ENCODE measurements at regions not wholly inside any gene's neighbourhood (a gene's known extent, or its start where the extent isn't known, plus 50 kb on each side); places are given as distances from the start of the nearest gene placed in this dataset.

DNA sequence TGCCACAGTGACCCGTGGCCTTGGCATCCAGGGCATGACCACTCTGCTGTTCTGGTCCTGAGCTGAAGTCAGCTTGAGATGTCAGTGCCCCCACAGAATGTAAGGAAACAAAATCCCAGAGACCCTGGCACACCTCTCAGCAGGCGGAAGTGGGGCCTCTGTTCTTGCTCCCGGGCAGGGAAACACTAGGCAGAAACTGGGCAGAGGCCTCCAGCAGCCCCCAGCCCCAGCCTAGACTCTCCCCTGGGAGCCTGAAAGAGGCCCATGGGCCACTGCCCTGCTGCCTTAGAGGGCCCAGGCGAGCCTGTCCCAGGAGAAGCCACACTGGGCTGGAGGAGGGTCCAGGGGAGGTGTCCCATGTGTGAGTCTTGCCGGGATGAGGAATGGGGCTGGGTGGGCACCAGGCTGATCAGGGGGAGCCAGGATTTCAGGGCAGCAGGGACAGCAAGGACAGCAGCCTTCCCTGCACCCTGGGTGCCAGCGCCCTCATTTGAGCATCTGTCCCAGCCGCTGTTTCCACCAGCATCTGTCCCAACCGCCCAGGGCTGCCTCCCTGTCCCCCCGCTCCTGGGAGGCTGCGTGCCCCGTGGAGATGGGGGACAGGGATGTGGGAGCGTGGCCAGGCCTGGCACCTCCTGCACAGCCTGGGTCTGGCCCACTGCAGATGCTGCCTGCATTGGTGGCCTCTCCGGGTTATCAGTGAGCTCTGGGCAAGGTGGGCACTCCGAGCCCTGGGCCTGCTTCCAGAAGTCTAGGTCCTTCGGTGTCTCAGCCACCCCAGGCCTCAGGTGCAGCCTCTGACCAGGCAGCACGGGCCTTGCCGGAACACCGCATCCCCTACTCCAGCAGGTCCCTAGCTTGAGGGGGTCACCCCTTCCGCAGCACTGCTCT lies 1072.4 kb downstream of the BRD1 start:
- H3K4me3 ChIP-seq (ENCODE audit: low read length), result no peak overlapping the region
- Mint-ChIP-seq H3K36me3 (no peaks in the 10 kb centered on the region), H3K27ac (no peak overlapping the region), H3K9me3 (no peaks in the 10 kb centered on the region), H3K27me3 (ENCODE audit: low read depth in 2 of 2) (peaks cover 2 to 3% of the 10 kb centered on the region in 2 donors), H3K4me1 (no peaks in the 10 kb centered on the region), H3K4me3 (no peak overlapping the region)
- no peaks in the 10 kb centered on the region for H3K4me1 ChIP-seq (ENCODE audit: control insufficient read depth, insufficient read depth, low read length)
- no peaks in the 10 kb centered on the region for H3K9me3 ChIP-seq (ENCODE audit: control insufficient read depth, insufficient read depth, low read length)
- TF ChIP-seq, protein P1, sequence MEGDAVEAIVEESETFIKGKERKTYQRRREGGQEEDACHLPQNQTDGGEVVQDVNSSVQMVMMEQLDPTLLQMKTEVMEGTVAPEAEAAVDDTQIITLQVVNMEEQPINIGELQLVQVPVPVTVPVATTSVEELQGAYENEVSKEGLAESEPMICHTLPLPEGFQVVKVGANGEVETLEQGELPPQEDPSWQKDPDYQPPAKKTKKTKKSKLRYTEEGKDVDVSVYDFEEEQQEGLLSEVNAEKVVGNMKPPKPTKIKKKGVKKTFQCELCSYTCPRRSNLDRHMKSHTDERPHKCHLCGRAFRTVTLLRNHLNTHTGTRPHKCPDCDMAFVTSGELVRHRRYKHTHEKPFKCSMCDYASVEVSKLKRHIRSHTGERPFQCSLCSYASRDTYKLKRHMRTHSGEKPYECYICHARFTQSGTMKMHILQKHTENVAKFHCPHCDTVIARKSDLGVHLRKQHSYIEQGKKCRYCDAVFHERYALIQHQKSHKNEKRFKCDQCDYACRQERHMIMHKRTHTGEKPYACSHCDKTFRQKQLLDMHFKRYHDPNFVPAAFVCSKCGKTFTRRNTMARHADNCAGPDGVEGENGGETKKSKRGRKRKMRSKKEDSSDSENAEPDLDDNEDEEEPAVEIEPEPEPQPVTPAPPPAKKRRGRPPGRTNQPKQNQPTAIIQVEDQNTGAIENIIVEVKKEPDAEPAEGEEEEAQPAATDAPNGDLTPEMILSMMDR (IDR thresholded peaks at IDR 0.05), result no peak
- no peaks in the 10 kb centered on the region for H3K27me3 ChIP-seq (ENCODE audit: control insufficient read depth, insufficient read depth, low read length)
- no peak for DNase-seq
- H3K36me3 ChIP-seq (ENCODE audit: control insufficient read depth, insufficient read depth, low read length), result no peaks in the 10 kb centered on the region
- H3K27ac ChIP-seq (ENCODE audit: low read length), result no peak overlapping the region
- intact Hi-C loops (cut with micrococcal nuclease), result no loop called here
- WGBS (ENCODE audit: insufficient coverage), result 90% methylated on average over 19 of the region's 19 CpGs
- ATAC-seq, result no peak

GRCh38 chr22:48754611-48755058 lies 1073.0 kb downstream of the BRD1 start:
- ATAC-seq (no peak), DNase-seq (no peak)
- 89% methylated on average over 7 of the region's 10 CpGs for WGBS (ENCODE audit: insufficient coverage)

DNA sequence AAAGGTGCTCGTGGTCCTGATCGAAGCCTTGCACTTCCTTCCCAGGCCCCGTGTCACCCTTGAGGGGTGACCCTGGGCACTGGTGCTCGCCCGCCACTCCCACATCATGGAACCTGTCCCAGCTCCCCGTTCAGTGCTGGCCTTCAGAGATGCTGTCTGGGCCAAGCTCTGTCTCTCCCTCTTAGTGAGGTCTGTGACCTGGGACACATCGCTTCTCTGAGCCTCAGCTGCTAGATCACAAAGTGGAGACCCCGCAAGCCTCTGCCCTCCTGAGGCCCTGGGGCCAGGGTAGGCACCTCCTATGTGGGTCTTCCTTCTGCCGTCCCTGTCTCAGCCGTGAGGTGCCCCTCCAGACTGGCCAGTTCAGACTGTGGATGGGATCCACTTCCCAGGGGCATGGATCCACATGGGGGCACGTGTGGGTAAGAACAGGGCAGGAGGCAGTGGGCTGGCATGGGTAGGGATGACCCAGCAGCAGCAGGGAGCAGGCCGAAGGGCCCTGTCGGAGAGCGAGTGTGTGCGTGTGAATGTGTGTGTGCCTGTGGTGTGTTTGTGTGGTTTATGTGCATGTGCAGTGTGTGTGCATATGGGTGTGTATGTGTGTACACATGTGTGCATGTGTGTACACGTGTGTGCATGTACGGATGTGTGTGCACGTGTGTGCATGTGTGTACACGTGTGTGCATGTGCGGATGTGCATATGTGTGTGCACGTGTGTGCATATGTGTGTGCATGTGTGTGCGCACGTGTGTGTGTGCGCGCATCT lies 1073.7 kb downstream of the BRD1 start:
- H3K36me3 Mint-ChIP-seq, result no peaks in the 10 kb centered on the region
- no peak overlapping the region for H3K4me3 Mint-ChIP-seq
- Histone ChIP-seq H3K9me3 (ENCODE audit: control insufficient read depth, insufficient read depth, low read length) (no peaks in the 10 kb centered on the region), H3K4me1 (ENCODE audit: control insufficient read depth, insufficient read depth, low read length) (no peaks in the 10 kb centered on the region), H3K27me3 (ENCODE audit: control insufficient read depth, insufficient read depth, low read length) (no peaks in the 10 kb centered on the region), H3K4me3 (ENCODE audit: low read length) (no peak overlapping the region), H3K36me3 (ENCODE audit: control insufficient read depth, insufficient read depth, low read length) (no peaks in the 10 kb centered on the region), H3K27ac (ENCODE audit: low read length) (no peak overlapping the region)
- H3K27ac Mint-ChIP-seq, result no peak overlapping the region
- no peaks in the 10 kb centered on the region for H3K27me3 Mint-ChIP-seq (ENCODE audit: low read depth in 2 of 2)
- 88% methylated on average over 25 of the region's 25 CpGs for WGBS (ENCODE audit: insufficient coverage)
- H3K4me1 Mint-ChIP-seq, result no peaks in the 10 kb centered on the region
- DNase-seq (no peak), ATAC-seq (no peak)
- TF ChIP-seq, protein P1 (IDR thresholded peaks at IDR 0.05), result no peak
- intact Hi-C loops (cut with micrococcal nuclease), result no loop called here
- no peaks in the 10 kb centered on the region for H3K9me3 Mint-ChIP-seq

More at GRCh38 chr22:48754611-48755058, 1073.0 kb downstream of the BRD1 start:
- no peaks in the 10 kb centered on the region for H3K9me3 ChIP-seq (ENCODE audit: control insufficient read depth, insufficient read depth, low read length)
- H3K4me3 ChIP-seq (ENCODE audit: low read length), result no peak overlapping the region
- H3K36me3 ChIP-seq (ENCODE audit: control insufficient read depth, insufficient read depth, low read length), result no peaks in the 10 kb centered on the region
- no peaks in the 10 kb centered on the region for H3K4me1 Mint-ChIP-seq
- H3K4me1 ChIP-seq (ENCODE audit: control insufficient read depth, insufficient read depth, low read length), result no peaks in the 10 kb centered on the region
- H3K27me3 Mint-ChIP-seq (ENCODE audit: low read depth in 2 of 2), result peaks cover 0 to 3% of the 10 kb centered on the region in 2 donors
- intact Hi-C loops (cut with micrococcal nuclease), result no loop called here
- no peaks in the 10 kb centered on the region for H3K9me3 Mint-ChIP-seq
- no peak overlapping the region for H3K27ac ChIP-seq (ENCODE audit: low read length)
- H3K27me3 ChIP-seq (ENCODE audit: control insufficient read depth, insufficient read depth, low read length), result no peaks in the 10 kb centered on the region
- no peak overlapping the region for H3K27ac Mint-ChIP-seq
- no peak overlapping the region for H3K4me3 Mint-ChIP-seq
- no peaks in the 10 kb centered on the region for H3K36me3 Mint-ChIP-seq
- TF ChIP-seq, protein P1 (IDR thresholded peaks at IDR 0.05), result no peak
